ENCODE measurements at regions not wholly inside any gene's neighbourhood (a gene's known extent, or its start where the extent isn't known, plus 50 kb on each side); places are given as distances from the start of the nearest gene placed in this dataset.
"Not testable (repeated sequence)": the region's sequence is repeated elsewhere in the genome, so short reads cannot be mapped to it uniquely, and the experiment has no call there.

- no peak overlapping the region for H3K4me3 ChIP-seq (ENCODE audit: low read depth, low read length)
- H3K36me3 ChIP-seq = no peaks in the 10 kb centered on the region
- H3K27me3 ChIP-seq = no peaks in the 10 kb centered on the region
- DNase-seq = no peak
- H3K9me3 ChIP-seq = no peaks in the 10 kb centered on the region
- H3K4me1 ChIP-seq = no peaks in the 10 kb centered on the region
- TF ChIP-seq CTCF (IDR thresholded peaks at IDR 0.05; ENCODE audit: low read depth, low read length) = no peak
Measured at GRCh38 chr2:176999301-176999700, 213.3 kb upstream of the HNRNPA3 start.

GRCh38 chr2:177000061-177000714, 212.4 kb upstream of the HNRNPA3 start:
- H3K9me3 ChIP-seq = no peaks in the 10 kb centered on the region
- no peak for TF ChIP-seq CTCF (IDR thresholded peaks at IDR 0.05; ENCODE audit: low read depth, low read length)
- H3K4me1 ChIP-seq = no peaks in the 10 kb centered on the region
- no peak overlapping the region for H3K4me3 ChIP-seq (ENCODE audit: low read depth, low read length)
- H3K36me3 ChIP-seq = no peaks in the 10 kb centered on the region
- DNase-seq = no peak
- H3K27me3 ChIP-seq = no peaks in the 10 kb centered on the region

GRCh38 chr2:177000715-177001072, 211.9 kb upstream of the HNRNPA3 start:
- no peaks in the 10 kb centered on the region for H3K27me3 ChIP-seq
- no peaks in the 10 kb centered on the region for H3K4me1 ChIP-seq
- H3K4me3 ChIP-seq (ENCODE audit: low read depth, low read length) = no peak overlapping the region
- TF ChIP-seq CTCF (IDR thresholded peaks at IDR 0.05; ENCODE audit: low read depth, low read length) = no peak
- no peaks in the 10 kb centered on the region for H3K36me3 ChIP-seq
- DNase-seq = no peak
- H3K9me3 ChIP-seq = no peaks in the 10 kb centered on the region

GRCh38 chr2:177001334-177001733, 211.3 kb upstream of the HNRNPA3 start:
- Histone ChIP-seq H3K27me3 (no peaks in the 10 kb centered on the region), H3K4me3 (ENCODE audit: low read depth, low read length) (no peak overlapping the region), H3K9me3 (no peaks in the 10 kb centered on the region), H3K36me3 (no peaks in the 10 kb centered on the region), H3K4me1 (no peaks in the 10 kb centered on the region)
- no peak for TF ChIP-seq CTCF (IDR thresholded peaks at IDR 0.05; ENCODE audit: low read depth, low read length)
- DNase-seq = no peak

GRCh38 chr2:177002983-177003382, 209.6 kb upstream of the HNRNPA3 start:
- H3K9me3 ChIP-seq = no peaks in the 10 kb centered on the region
- H3K36me3 ChIP-seq = no peaks in the 10 kb centered on the region
- no peaks in the 10 kb centered on the region for H3K27me3 ChIP-seq
- no peaks in the 10 kb centered on the region for H3K4me1 ChIP-seq
- TF ChIP-seq CTCF (IDR thresholded peaks at IDR 0.05; ENCODE audit: low read depth, low read length) = no peak
- no peak overlapping the region for H3K4me3 ChIP-seq (ENCODE audit: low read depth, low read length)
- DNase-seq = no peak

- H3K27me3 ChIP-seq; H3K4me3 ChIP-seq (ENCODE audit: low read depth, low read length); H3K9me3 ChIP-seq; H3K4me1 ChIP-seq; DNase-seq; H3K36me3 ChIP-seq: not testable (repeated sequence)
Measured at GRCh38 chr2:177007726-177008125, 204.9 kb upstream of the HNRNPA3 start.

GRCh38 chr2:177008662-177009061, 203.9 kb upstream of the HNRNPA3 start:
- H3K4me3 ChIP-seq (ENCODE audit: low read depth, low read length); H3K9me3 ChIP-seq; H3K36me3 ChIP-seq; H3K27me3 ChIP-seq; DNase-seq; H3K4me1 ChIP-seq: not testable (repeated sequence)
